Trophoblast cell (in vitro differentiated cells and primary cell): ENCODE measurements at regions not wholly inside any gene's neighbourhood (a gene's known extent, or its start where the extent isn't known, plus 50 kb on each side); places are given as distances from the start of the nearest gene placed in this dataset.

Experiments used
- DNase-seq, 2 donors: peaks; one replicate each; pipeline ENCODE4 v3.0.0-alpha.2; 2016
- H2AFZ ChIP-seq: 2 replicates; pipeline ENCODE4 v1.6.1; 2013; ENCODE audit warnings: low read length, moderate library complexity, mild to moderate bottlenecking; ENCODE audit not compliant: insufficient read depth, poor library complexity
- H2AK5ac ChIP-seq: 2 replicates; pipeline ENCODE4 v1.6.1; 2013; ENCODE audit warnings: mild to moderate bottlenecking, low read length
- H2BK120ac ChIP-seq: 2 replicates; pipeline ENCODE4 v1.6.1; 2013; ENCODE audit warnings: low read length, mild to moderate bottlenecking, moderate library complexity; ENCODE audit not compliant: insufficient read depth, poor library complexity
- H2BK12ac ChIP-seq: 2 replicates; pipeline ENCODE4 v1.6.1; 2013; ENCODE audit warnings: mild to moderate bottlenecking, low read length, moderate library complexity
- H2BK5ac ChIP-seq: 2 replicates; pipeline ENCODE4 v1.6.1; 2013; ENCODE audit warnings: low read length, low read depth, moderate library complexity, mild to moderate bottlenecking; ENCODE audit not compliant: poor library complexity
- H3K14ac ChIP-seq: 2 replicates; pipeline ENCODE4 v1.6.1; 2013; ENCODE audit warnings: mild to moderate bottlenecking, low read length
- H3K18ac ChIP-seq: 2 replicates; pipeline ENCODE4 v1.6.1; 2013; ENCODE audit warnings: mild to moderate bottlenecking, low read length
- H3K23ac ChIP-seq: 2 replicates; pipeline ENCODE4 v1.6.1; 2013; ENCODE audit warnings: low read length
- H3K27ac ChIP-seq: 2 replicates; pipeline ENCODE4 v1.5.1; 2013; ENCODE audit warnings: low read depth, mild to moderate bottlenecking, inconsistent platforms, low read length, moderate library complexity
- H3K27me3 ChIP-seq: 2 replicates; pipeline ENCODE4 v1.6.1; 2013; ENCODE audit warnings: inconsistent platforms, mild to moderate bottlenecking, low read length, moderate library complexity; ENCODE audit not compliant: insufficient read depth
- H3K36me3 ChIP-seq, 2 experiments: 1 replicate in 1 of 2; 2 replicates in 1 of 2; pipeline ENCODE4 v1.6.1; 2013; ENCODE audit warnings: low read length in 2 of 2, mild to moderate bottlenecking in 2 of 2, moderate library complexity in 1 of 2; ENCODE audit not compliant: insufficient read depth in 2 of 2, control insufficient read depth in 1 of 2
- H3K4ac ChIP-seq: 2 replicates; pipeline ENCODE4 v1.6.1; 2013; ENCODE audit warnings: low read depth, mild to moderate bottlenecking, low read length, moderate library complexity
- H3K4me1 ChIP-seq, 2 experiments: 1 replicate in 1 of 2; 2 replicates in 1 of 2; pipeline ENCODE4 v1.6.1; 2013; ENCODE audit warnings: low read length in 2 of 2, mild to moderate bottlenecking in 2 of 2, moderate library complexity in 1 of 2; ENCODE audit not compliant: insufficient read depth in 2 of 2, control insufficient read depth in 1 of 2
- H3K4me2 ChIP-seq: 2 replicates; pipeline ENCODE4 v1.6.1; 2013; ENCODE audit warnings: inconsistent platforms, mild to moderate bottlenecking, low read length, moderate library complexity
- H3K4me3 ChIP-seq: 2 replicates; pipeline ENCODE4 v1.5.1; 2013; ENCODE audit warnings: mild to moderate bottlenecking, low read depth, low read length, inconsistent platforms
- H3K79me1 ChIP-seq: one replicate; pipeline ENCODE4 v1.6.1; 2013; ENCODE audit warnings: low read length
- H3K79me2 ChIP-seq: 2 replicates; pipeline ENCODE4 v1.6.1; 2013; ENCODE audit warnings: low read length, mild to moderate bottlenecking; ENCODE audit not compliant: control insufficient read depth, insufficient read depth, poor library complexity
- H3K9ac ChIP-seq: 2 replicates; pipeline ENCODE4 v1.6.1; 2013; ENCODE audit warnings: mild to moderate bottlenecking, low read length
- H3K9me3 ChIP-seq: 2 replicates; pipeline ENCODE4 v1.6.1; 2013; ENCODE audit warnings: low read depth, mild to moderate bottlenecking, control low read depth, inconsistent platforms, low read length; ENCODE audit not compliant: insufficient read depth
- H4K12ac ChIP-seq: 2 replicates; pipeline ENCODE4 v1.6.1; 2013; ENCODE audit warnings: low read depth, mild to moderate bottlenecking, low read length, moderate library complexity
- H4K8ac ChIP-seq: 2 replicates; pipeline ENCODE4 v1.6.1; 2013; ENCODE audit warnings: low read depth, mild to moderate bottlenecking, low read length, moderate library complexity
- H4K91ac ChIP-seq: one replicate; pipeline ENCODE4 v1.6.1; 2013; ENCODE audit warnings: low read depth, mild to moderate bottlenecking, low read length, moderate library complexity
- WGBS: extraction: QIAGEN DNeasy Blood & Tissue Kit; methylation state at CpG from one replicate; pipeline ENCODE4 v1.1.7; 2013; ENCODE audit warnings: missing lambda C conversion rate; ENCODE audit not compliant: insufficient read length, insufficient coverage; ENCODE audit errors: extremely low coverage; 5-methylcytosine and 5-hydroxymethylcytosine counted together

- H2BK120ac ChIP-seq, result no peak overlapping the region
- WGBS, result no CpG with 5 or more reads among the region's 4 CpGs
- H3K18ac ChIP-seq, result no peak overlapping the region
- H3K9me3 ChIP-seq, result no peaks in the 10 kb centered on the region
- no peaks in the 10 kb centered on the region for H3K27me3 ChIP-seq
- no peak overlapping the region for H3K4ac ChIP-seq
- H3K9ac ChIP-seq, result no peak overlapping the region
- H2BK12ac ChIP-seq, result no peak overlapping the region
- H3K23ac ChIP-seq, result no peak overlapping the region
- no peak overlapping the region for H2AK5ac ChIP-seq
- no peak overlapping the region for H4K8ac ChIP-seq
- H3K14ac ChIP-seq, result no peak overlapping the region
- no peak overlapping the region for H4K91ac ChIP-seq
- H3K4me3 ChIP-seq, result no peak overlapping the region
- H3K4me1 ChIP-seq, result peaks cover 3 to 4% of the 10 kb centered on the region in 2 experiments
- H3K79me1 ChIP-seq, result no peaks in the 10 kb centered on the region
- H2AFZ ChIP-seq, result no peak overlapping the region
- no peak overlapping the region for H2BK5ac ChIP-seq
- no peaks in the 10 kb centered on the region for H3K79me2 ChIP-seq
- no peaks in the 10 kb centered on the region for H3K36me3 ChIP-seq
- no peak overlapping the region for H3K4me2 ChIP-seq
- no peak overlapping the region for H4K12ac ChIP-seq
- no peak overlapping the region for H3K27ac ChIP-seq
- no peak for DNase-seq
Observed at GRCh38 chr17:36726199-36726598, 124.8 kb downstream of the MRM1 start.

DNA sequence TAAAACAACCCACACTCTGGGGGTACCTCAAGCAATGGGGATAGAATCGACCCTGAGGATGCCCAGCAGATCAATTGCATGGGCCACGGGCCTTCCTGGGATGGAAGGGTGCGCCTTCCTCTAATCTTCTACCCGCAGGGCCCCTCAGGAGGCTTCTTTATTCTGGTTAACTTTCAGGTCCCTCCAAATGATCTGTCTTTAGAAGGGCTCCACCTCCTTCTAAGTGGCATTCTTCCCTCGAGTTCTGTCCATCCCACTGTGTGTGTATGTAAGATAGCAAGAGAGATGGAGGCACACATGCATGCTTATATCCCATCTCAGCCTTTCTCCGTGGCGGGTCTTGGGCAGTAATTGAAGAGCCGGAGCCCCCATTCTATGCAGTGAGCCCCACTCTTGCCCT lies 125.7 kb downstream of the MRM1 start:
- WGBS, result no CpG with 5 or more reads among the region's 8 CpGs
- Histone ChIP-seq H3K9me3 (no peaks in the 10 kb centered on the region), H3K27me3 (no peaks in the 10 kb centered on the region), H3K4ac (no peak overlapping the region), H3K79me2 (no peaks in the 10 kb centered on the region), H3K14ac (no peak overlapping the region), H3K4me1 (peaks cover 3 to 4% of the 10 kb centered on the region in 2 experiments), H2AK5ac (no peak overlapping the region), H3K23ac (no peak overlapping the region), H2BK5ac (no peak overlapping the region), H4K12ac (no peak overlapping the region), H2BK12ac (no peak overlapping the region), H4K8ac (no peak overlapping the region), H3K36me3 (no peaks in the 10 kb centered on the region), H2BK120ac (no peak overlapping the region), H3K18ac (no peak overlapping the region), H3K9ac (no peak overlapping the region), H3K79me1 (no peaks in the 10 kb centered on the region), H3K27ac (no peak overlapping the region), H2AFZ (no peak overlapping the region), H4K91ac (no peak overlapping the region), H3K4me2 (no peak overlapping the region), H3K4me3 (no peak overlapping the region)
- no peak for DNase-seq

GRCh38 chr17:36727577-36727976 lies 126.2 kb downstream of the MRM1 start:
- Histone ChIP-seq H3K9ac (no peak overlapping the region), H3K4ac (no peak overlapping the region), H4K8ac (no peak overlapping the region), H2BK5ac (no peak overlapping the region), H3K36me3 (no peaks in the 10 kb centered on the region), H3K23ac (no peak overlapping the region), H2BK12ac (no peak overlapping the region), H2AK5ac (no peak overlapping the region), H2BK120ac (no peak overlapping the region), H2AFZ (no peak overlapping the region), H3K79me2 (no peaks in the 10 kb centered on the region), H3K18ac (no peak overlapping the region), H3K4me2 (no peak overlapping the region), H3K27ac (no peak overlapping the region), H3K79me1 (no peaks in the 10 kb centered on the region), H3K14ac (no peak overlapping the region), H3K27me3 (no peaks in the 10 kb centered on the region), H4K12ac (no peak overlapping the region), H3K9me3 (no peaks in the 10 kb centered on the region), H3K4me3 (no peak overlapping the region), H3K4me1 (peaks cover under 1% of the 10 kb centered on the region in 2 experiments), H4K91ac (no peak overlapping the region)
- no CpG with 5 or more reads among the region's 4 CpGs for WGBS
- DNase-seq, result no peak

DNA sequence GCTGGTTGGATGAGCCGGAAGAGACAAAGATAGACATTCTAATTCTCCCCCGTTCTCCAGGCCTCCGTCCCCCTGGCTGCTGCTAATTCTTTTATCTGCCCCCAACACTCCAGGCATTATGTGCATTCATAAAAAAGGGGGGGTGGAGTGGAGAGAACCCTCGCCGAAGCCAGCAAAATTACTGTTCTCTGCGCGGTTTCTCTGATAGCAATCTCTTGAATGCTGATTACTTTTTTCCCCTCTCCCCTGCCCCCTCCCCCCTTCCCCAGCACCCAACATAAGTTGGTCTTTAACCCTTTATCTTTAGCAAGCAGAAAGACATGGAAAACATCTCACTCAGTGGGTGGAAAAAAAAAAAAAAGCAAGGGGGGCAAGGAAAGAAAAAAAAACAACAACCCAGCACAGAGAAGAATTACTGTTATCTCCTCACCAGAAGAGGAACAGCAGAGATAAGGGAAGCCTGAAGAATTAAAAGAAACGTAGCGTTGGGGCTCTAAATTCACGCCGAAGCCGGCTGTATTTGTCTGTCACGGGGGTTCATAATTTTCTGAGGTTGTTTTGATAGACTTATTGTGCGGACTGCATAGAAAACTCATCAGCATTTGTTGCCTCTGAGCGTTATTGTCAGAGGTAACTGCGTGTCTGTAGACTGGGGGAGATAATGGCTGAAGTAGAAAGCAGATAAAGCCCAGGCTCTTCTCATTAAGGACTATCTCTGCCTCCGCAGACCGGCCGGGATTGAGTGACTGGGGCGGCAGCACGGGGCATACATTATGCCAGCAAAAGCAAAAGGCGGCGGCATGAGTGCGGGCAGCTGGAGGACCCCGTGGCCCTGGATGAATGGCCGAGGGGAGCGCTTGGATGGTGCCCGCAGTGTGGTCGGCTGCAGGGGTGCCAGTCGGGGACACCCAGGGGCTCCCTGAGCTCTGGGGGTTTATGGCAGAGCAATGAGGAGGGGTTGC lies 126.9 kb downstream of the MRM1 start:
- Histone ChIP-seq H3K79me1 (no peaks in the 10 kb centered on the region), H3K27me3 (no peaks in the 10 kb centered on the region), H3K36me3 (no peaks in the 10 kb centered on the region), H3K4me3 (no peak overlapping the region), H2BK5ac (no peak overlapping the region), H3K23ac (no peak overlapping the region), H2BK12ac (no peak overlapping the region), H2BK120ac (no peak overlapping the region), H3K14ac (no peak overlapping the region), H3K4me1 (no peaks in the 10 kb centered on the region), H2AFZ (no peak overlapping the region), H3K9ac (no peak overlapping the region), H2AK5ac (no peak overlapping the region), H3K4ac (no peak overlapping the region), H4K12ac (no peak overlapping the region), H3K27ac (no peak overlapping the region), H4K91ac (no peak overlapping the region), H3K79me2 (no peaks in the 10 kb centered on the region), H4K8ac (no peak overlapping the region), H3K4me2 (no peak overlapping the region), H3K18ac (no peak overlapping the region), H3K9me3 (no peaks in the 10 kb centered on the region)
- WGBS, result no CpG with 5 or more reads among the region's 30 CpGs
- DNase-seq, result no peak
